HG03108 (cell line): ENCODE measurements at regions not wholly inside any gene's neighbourhood (a gene's known extent, or its start where the extent isn't known, plus 50 kb on each side); places are given as distances from the start of the nearest gene placed in this dataset.

Experiments used
- ATAC-seq: cut with Tn5 transposase; IDR thresholded peaks from one replicate; pipeline ENCODE4 v1.9.1; 2021; ENCODE audit warnings: moderate library complexity; ENCODE audit not compliant: unreplicated experiment

DNA sequence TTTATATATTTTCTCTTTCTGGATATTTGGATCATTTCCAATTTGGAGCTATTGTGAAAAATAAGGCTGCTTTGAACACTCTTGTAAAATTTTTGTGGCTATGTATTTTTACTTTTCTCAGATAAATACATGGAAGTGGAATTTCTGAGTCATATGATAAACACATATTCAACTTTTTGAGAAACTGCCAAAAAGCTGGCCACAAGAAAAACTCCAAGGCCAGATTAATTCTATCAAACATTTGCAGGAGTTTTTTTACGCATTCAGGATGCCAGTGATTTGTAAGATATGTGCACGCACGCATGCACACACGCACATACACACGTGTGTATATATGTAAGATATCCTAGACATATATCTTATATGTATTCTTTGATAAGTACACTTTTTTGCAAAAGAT, 477.5 kb upstream of the SPHKAP start:
- ATAC-seq, result no peak

GRCh38 chr2:228657807-228658402, 476.4 kb upstream of the SPHKAP start:
- no peak for ATAC-seq

DNA sequence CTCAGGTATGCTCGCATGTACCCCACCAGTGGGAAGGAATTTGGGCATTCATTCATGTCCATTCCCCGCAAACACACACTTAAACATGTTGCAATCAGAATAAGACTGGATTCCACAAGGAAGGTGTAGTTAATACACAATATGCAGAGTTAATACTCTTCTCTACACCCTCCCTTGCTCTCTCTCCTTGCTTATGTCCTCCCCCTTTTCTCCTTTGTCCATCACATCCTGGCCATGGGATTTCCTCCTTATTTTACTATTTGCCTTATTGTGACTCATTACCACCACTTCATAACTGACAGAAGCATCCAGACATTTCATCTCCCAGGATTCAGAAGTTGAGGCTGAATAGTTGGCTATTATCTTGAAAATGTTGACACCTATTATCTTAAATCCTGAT, 473.8 kb upstream of the SPHKAP start:
- ATAC-seq, result no peak

DNA sequence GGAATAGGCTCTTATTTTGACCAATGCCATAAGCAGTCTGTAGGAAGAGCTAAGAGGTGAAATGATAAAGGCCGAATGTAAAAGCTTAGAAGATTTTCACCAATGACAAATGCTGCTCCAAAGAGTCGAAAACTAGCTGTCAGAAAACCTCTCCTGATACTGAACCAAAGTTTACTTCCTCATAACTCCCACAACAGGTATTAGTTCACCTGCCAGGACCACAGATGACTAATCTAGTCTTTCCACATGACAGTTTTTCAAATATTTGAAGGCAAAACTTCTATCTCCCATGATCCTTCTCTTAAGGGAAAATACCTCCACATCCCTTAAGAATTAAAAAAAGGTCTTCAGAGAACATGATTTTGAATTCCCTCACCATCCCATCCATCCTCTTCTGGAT, 473.2 kb upstream of the SPHKAP start:
- ATAC-seq, result no peak

- no peak for ATAC-seq
Observed at GRCh38 chr2:228653884-228654283, 472.4 kb upstream of the SPHKAP start.

- ATAC-seq, result no peak
Observed at GRCh38 chr2:228652366-228652765, 470.9 kb upstream of the SPHKAP start.

DNA sequence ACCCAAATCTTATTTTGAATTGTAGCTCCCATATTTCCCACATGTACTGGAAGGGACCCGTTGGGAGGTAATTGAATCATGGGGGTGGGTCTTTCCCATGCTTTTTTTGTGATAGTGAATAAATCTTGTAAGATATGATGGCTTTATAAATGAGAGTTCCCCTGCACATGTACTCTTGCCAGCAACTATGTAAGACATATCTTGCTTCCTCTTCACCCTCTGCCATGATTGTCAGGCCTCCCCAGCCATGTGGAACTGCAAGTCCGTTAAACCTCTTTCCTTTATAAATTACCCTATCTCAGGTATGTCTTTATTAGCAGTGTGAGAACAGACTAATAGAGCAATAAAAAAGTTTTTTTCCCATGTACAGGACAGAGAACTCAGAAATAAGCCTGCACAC, 468.4 kb upstream of the SPHKAP start:
- no peak for ATAC-seq

- no peak for ATAC-seq
Observed at GRCh38 chr2:228649447-228649846, 468.0 kb upstream of the SPHKAP start.

DNA sequence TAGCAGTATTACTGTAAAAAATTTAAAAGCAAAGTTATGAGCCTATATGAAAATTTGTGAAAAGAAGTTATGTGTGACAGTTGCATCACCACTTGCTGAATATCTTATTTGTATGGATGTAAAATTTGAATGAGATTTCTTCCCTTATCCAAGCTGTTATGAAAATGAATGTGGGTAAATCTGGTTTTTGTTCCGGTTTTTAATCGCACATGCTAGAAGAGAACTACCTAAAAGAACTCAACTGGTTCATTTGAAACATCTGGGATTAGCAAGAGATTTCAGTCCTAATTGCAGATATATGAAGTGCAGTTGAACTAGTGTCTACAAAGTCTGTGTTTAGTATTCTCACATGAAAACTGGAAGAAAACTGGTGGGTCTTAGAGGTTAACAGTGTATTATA, 467.1 kb upstream of the SPHKAP start:
- no peak for ATAC-seq

- no peak for ATAC-seq
Observed at GRCh38 chr2:228646061-228646460, 464.6 kb upstream of the SPHKAP start.

DNA sequence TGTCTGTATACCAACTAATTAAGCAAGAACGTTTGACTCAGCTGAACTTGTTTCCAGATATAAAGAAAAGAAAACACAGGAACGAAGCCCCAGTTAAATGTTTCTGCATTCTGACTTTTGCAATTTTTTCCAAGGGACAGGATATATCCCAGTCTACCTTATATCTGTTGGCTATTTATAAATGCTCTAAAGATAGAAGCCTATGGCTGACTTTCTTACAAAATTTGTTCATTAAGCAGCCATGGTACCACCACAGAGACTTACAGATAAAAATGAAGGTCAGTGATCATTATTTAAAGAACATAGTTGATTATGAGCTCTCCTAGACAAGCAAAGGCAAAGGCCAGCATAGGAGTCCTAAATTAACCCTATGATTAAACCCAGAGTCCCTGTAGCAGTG, 462.7 kb upstream of the SPHKAP start:
- no peak for ATAC-seq

GRCh38 chr2:228642861-228643260, 461.4 kb upstream of the SPHKAP start:
- ATAC-seq, result no peak

GRCh38 chr2:228630786-228631185, 449.3 kb upstream of the SPHKAP start:
- ATAC-seq, result no peak

GRCh38 chr2:228629251-228629650, 447.8 kb upstream of the SPHKAP start:
- ATAC-seq, result no peak

GRCh38 chr2:228628682-228629081, 447.2 kb upstream of the SPHKAP start:
- ATAC-seq, result no peak

DNA sequence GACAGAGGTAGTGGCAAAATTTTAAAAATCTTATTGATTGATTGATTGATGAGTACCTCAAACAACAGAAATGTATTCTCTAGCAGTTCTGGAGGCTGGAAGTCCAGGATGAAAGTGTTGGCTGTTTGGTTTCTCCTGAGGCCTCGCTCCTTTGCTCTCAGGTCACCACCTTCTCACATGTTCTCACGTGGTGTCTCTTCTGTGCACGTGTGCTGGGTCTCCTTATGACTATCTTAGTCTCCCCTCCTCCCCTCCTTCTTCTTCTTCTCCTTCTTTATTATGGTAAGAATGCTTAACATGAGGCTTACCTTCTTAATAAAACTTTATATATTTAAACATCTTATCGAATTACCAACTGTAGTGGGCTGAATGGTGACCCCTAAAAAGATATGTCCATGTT, 446.0 kb upstream of the SPHKAP start:
- no peak for ATAC-seq

- no peak for ATAC-seq
Observed at GRCh38 chr2:228625481-228625880, 444.0 kb upstream of the SPHKAP start.

GRCh38 chr2:228624733-228625132, 443.2 kb upstream of the SPHKAP start:
- ATAC-seq, result no peak

- ATAC-seq, result no peak
Observed at GRCh38 chr2:228615496-228615895, 434.0 kb upstream of the SPHKAP start.

DNA sequence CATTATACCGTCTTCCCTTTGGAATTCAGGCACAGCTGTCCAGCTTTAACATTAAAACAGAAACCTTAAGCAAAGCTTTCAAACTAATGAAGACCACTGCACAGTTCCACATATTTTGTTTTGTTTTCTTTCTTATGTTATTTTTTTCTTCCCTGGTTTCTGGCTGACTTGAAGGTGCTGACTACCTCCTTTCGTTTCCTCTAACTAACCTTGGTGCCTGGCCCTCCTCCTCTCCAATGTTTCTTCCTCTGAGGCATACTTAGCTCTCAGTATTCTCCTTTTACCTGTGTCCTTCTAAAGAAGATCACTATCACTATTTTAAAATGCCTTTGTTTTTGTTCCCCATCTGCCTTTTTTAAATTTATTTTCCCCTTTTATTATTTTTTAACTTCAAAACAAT, 433.3 kb upstream of the SPHKAP start:
- no peak for ATAC-seq

GRCh38 chr2:228613133-228613850, 431.8 kb upstream of the SPHKAP start:
- ATAC-seq, result no peak

- ATAC-seq, result no peak
Observed at GRCh38 chr2:228611171-228611570, 429.7 kb upstream of the SPHKAP start.

GRCh38 chr2:228602288-228602687, 420.8 kb upstream of the SPHKAP start:
- ATAC-seq, result no peak
